Keratinocyte (primary cell): ENCODE measurements at regions not wholly inside any gene's neighbourhood (a gene's known extent, or its start where the extent isn't known, plus 50 kb on each side); places are given as distances from the start of the nearest gene placed in this dataset.

ENCODE experiments used
- CTCF ChIP-seq, 3 experiments: IDR thresholded peaks in 1 of 3; conservative IDR thresholded peaks in 1 of 3; optimal IDR thresholded peaks in 1 of 3; 2 replicates in 2 of 3; 3 replicates in 1 of 3; pipeline versions ENCODE3 to v1.5.1; 2011; ENCODE audit warnings: low read length in 3 of 3, mild to moderate bottlenecking in 3 of 3, moderate library complexity in 2 of 3, control low read depth in 1 of 3, inconsistent platforms in 1 of 3; ENCODE audit not compliant: insufficient read depth in 2 of 3; ENCODE audit errors: extremely low read depth in 1 of 3
- EZH2 ChIP-seq: IDR thresholded peaks from one replicate; pipeline ENCODE4 v1.6.1; 2012; ENCODE audit warnings: inconsistent platforms, mild to moderate bottlenecking, low read length, moderate library complexity

DNA sequence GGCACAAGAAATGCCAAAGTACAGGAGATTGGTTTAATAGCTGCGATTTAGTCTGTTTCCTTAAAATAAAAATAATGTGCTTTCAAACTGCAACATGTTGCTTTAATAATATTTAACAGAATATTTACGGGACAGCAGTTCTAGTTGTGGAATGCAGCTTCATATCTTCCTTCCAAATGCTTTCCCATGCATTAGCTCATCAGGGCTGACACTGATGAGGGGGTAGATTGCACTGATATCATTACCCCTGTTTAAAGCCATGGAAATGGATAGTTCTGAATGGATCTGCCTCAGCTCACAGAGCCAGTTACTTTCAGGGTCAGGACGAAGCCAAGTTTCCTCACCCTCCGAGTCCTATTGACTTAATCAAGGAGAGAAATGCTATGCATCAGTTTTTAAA lies 93.2 kb upstream of the OSMR start:
- TF ChIP-seq CTCF (optimal IDR thresholded peaks at IDR 0.05 in 1 of 3, IDR thresholded peaks at IDR 0.05 in 1 of 3, conservative IDR thresholded peaks at IDR 0.05 in 1 of 3; ENCODE audit: extremely low read depth in 1 of 3, insufficient read depth in 2 of 3, low read length in 3 of 3) (no peak), EZH2 (no peak)
